Esophagus squamous epithelium (tissue), 5 donors: ENCODE measurements at regions not wholly inside any gene's neighbourhood (a gene's known extent, or its start where the extent isn't known, plus 50 kb on each side); places are given as distances from the start of the nearest gene placed in this dataset.

Source experiments
- DNase-seq: peaks from one replicate; lab custom pipeline; 2025; lab: John Stamatoyannopoulos, UW
- H3K27ac ChIP-seq, 4 donors: fragments of 200-600 bp; sonication (generic); one replicate each; pipeline ENCODE4 v1.5.1; 2016 to 2019; ENCODE audit warnings: mild to moderate bottlenecking in 1 of 4
- H3K27me3 ChIP-seq, 4 donors: fragments of 200-600 bp; sonication (generic); 1 replicate in 3 of 4; 2 replicates in 1 of 4; pipeline versions ENCODE4 v1.5.1 to v1.6.0; 2017 to 2021; ENCODE audit warnings: antibody characterized with exemption in 1 of 4
- H3K36me3 ChIP-seq, 3 donors: fragments of 200-600 bp; sonication (generic); one replicate each; pipeline ENCODE4 v1.5.1; 2016 to 2019
- H3K4me1 ChIP-seq, 3 donors: fragments of 200-600 bp; sonication (generic); one replicate each; pipeline ENCODE4 v1.5.1; 2017 to 2019
- H3K4me3 ChIP-seq, 4 donors: fragments of 200-600 bp; sonication (generic); 1 replicate in 3 of 4; 2 replicates in 1 of 4; pipeline ENCODE4 v1.5.1; 2016 to 2019; ENCODE audit warnings: mild to moderate bottlenecking in 2 of 4, moderate library complexity in 1 of 4
- H3K9me3 ChIP-seq, 3 donors: fragments of 200-600 bp; sonication (generic); one replicate each; pipeline ENCODE4 v1.5.1; 2016 to 2019
- POLR2A ChIP-seq, 4 donors: fragments of 450-650 bp; IDR thresholded peaks; one replicate each; pipeline ENCODE4 v1.6.1; 2017; ENCODE audit warnings: antibody characterized with exemption in 4 of 4, mild to moderate bottlenecking in 4 of 4, moderate library complexity in 3 of 4
- WGBS, 2 donors: methylation state at CpG; one replicate each; pipeline ENCODE4 v1.1.5; 2018; 5-methylcytosine and 5-hydroxymethylcytosine counted together
- intact Hi-C: fragments of 100-400 bp; cut with DNase I; formaldehyde crosslinking; loops from one replicate; pipeline ENCODE4 v1.15.0; 2022
- TF ChIP-seq, protein P1 (sequence below), 6 experiments: fragments of 450-650 bp in 4 of 6; fragments of 200-600 bp in 2 of 6; sonication (generic) in 2 of 6; IDR thresholded peaks; one replicate each; pipeline ENCODE4 v1.5.1; 2016 to 2019; ENCODE audit warnings: antibody characterized with exemption in 6 of 6, mild to moderate bottlenecking in 4 of 6, moderate library complexity in 4 of 6
- donor health status: DM: yes; HTN: yes; CAD: no.

DNA sequence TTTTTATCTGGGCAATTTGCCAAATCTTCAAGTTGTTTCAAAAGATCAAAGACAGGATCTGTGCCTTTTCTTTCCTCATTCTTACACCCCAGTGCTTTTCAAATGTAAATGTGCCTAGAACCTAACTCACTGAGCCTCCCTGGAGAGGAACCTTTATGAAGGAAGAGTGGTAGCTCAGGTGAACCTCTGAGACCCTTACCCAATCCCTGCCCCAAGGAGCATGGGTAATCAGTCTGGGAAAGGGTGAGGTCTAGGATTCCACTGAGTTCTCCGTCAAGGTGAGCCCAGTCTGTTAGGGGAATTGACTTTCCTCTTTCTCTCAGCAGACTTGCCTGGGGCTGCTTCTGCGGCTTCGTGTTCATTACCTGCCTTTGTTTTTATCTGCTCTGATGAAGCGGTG, 88.1 kb upstream of the MAP4K4 start:
- H3K27ac ChIP-seq = no peak overlapping the region
- intact Hi-C loops = no loop called here
- WGBS, 2 donors = 68 to 90% methylated on average over 4 of the region's 4 CpGs

DNA sequence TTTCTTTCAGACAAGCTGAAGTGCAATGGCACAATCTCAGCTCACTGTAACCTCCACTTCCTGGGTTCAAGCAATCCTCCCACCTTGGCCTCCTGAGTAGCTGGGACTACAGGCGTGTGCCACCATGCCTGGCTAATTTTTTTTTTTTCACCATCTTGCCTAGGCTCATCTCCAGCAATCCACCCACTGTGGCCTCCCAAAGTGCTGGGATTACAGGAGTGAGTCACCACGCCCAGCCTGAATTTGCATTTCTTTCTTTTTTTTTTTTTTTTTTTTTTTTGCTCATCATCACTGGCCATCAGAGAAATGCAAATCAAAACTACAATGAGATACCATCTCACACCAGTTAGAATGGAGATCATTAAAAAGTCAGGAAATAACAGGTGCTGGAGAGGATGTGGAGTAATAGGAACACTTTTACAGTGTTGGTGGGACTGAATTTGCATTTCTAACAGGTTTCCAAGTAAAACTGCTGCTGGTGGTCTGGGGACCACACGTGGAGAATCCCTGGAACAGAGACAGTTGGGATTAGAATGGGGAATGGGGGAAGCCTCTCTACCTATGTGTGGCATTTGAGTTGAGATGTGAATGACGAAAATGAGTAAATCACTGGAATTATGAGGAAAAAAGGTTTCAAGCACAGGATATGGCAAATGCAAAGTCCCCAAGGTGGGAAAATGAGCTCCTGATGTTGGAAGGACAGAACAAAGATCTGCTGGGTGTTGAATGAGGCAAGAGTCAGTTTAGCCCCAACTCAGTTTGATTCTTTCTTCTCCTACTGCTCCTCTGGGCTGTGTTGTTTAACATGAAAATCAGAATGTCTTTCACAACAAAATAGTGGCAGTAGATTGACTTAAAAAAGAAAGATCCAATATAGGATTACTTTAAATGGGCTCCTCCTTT, 88.8 kb upstream of the MAP4K4 start:
- H3K4me3 ChIP-seq = no peak overlapping the region
- DNase-seq = no peak
- no peak overlapping the region for H3K27ac ChIP-seq
- TF ChIP-seq, protein P1, sequence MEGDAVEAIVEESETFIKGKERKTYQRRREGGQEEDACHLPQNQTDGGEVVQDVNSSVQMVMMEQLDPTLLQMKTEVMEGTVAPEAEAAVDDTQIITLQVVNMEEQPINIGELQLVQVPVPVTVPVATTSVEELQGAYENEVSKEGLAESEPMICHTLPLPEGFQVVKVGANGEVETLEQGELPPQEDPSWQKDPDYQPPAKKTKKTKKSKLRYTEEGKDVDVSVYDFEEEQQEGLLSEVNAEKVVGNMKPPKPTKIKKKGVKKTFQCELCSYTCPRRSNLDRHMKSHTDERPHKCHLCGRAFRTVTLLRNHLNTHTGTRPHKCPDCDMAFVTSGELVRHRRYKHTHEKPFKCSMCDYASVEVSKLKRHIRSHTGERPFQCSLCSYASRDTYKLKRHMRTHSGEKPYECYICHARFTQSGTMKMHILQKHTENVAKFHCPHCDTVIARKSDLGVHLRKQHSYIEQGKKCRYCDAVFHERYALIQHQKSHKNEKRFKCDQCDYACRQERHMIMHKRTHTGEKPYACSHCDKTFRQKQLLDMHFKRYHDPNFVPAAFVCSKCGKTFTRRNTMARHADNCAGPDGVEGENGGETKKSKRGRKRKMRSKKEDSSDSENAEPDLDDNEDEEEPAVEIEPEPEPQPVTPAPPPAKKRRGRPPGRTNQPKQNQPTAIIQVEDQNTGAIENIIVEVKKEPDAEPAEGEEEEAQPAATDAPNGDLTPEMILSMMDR (IDR thresholded peaks at IDR 0.05) = no peak
- TF ChIP-seq POLR2A (IDR thresholded peaks at IDR 0.05) = no peak
- no peaks in the 10 kb centered on the region for H3K9me3 ChIP-seq
- H3K4me1 ChIP-seq = no peaks in the 10 kb centered on the region
- intact Hi-C loops = no loop called here
- H3K36me3 ChIP-seq = no peaks in the 10 kb centered on the region
- no peaks in the 10 kb centered on the region for H3K27me3 ChIP-seq
- WGBS, 2 donors = 53 to 72% methylated on average over 4 of the region's 4 CpGs

More for the DNA sequence above, 88.1 kb upstream of the MAP4K4 start:
- Histone ChIP-seq H3K36me3 (no peaks in the 10 kb centered on the region), H3K4me3 (no peak overlapping the region), H3K9me3 (no peaks in the 10 kb centered on the region), H3K4me1 (no peaks in the 10 kb centered on the region), H3K27me3 (no peaks in the 10 kb centered on the region)
- DNase-seq = no peak
- TF ChIP-seq, protein P1 (IDR thresholded peaks at IDR 0.05) = no peak
- TF ChIP-seq POLR2A (IDR thresholded peaks at IDR 0.05) = no peak

DNA sequence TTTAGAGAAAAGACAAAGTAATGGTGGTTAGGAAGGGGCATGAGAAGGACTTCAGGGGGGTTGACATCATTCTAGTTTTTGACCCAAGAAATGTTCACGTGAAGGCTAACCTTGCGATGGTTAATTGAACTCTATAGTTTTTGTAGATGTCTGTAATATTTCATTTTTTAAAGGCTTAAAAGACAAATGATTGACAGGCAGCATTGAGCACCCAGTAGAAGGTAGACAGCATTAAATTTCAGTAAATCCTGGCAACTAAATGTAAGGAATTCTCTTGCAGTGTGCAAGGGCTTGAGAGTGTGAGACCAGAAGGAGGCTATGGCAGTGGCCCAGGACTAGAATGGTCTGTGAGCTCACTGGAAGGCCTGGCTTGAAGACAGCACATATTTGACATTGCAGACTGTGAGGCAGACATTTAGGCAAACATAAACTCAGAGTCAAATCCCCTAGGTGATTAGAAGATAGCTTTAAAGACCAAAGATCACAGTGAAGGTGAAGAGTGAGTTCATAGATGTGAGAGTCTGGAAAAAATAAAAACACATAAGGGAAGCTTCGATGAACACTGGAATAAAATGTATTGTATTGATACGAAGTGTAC, 100.1 kb upstream of the MAP4K4 start:
- Histone ChIP-seq H3K9me3 (no peaks in the 10 kb centered on the region), H3K27ac (no peak overlapping the region), H3K4me1 (no peaks in the 10 kb centered on the region), H3K27me3 (no peaks in the 10 kb centered on the region), H3K36me3 (no peaks in the 10 kb centered on the region), H3K4me3 (no peak overlapping the region)
- DNase-seq = no peak
- TF ChIP-seq, protein P1 (IDR thresholded peaks at IDR 0.05) = no peak
- no peak for TF ChIP-seq POLR2A (IDR thresholded peaks at IDR 0.05)
- intact Hi-C loops = no loop called here
- 82 to 90% methylated on average over 4 of the region's 4 CpGs for WGBS, 2 donors

DNA sequence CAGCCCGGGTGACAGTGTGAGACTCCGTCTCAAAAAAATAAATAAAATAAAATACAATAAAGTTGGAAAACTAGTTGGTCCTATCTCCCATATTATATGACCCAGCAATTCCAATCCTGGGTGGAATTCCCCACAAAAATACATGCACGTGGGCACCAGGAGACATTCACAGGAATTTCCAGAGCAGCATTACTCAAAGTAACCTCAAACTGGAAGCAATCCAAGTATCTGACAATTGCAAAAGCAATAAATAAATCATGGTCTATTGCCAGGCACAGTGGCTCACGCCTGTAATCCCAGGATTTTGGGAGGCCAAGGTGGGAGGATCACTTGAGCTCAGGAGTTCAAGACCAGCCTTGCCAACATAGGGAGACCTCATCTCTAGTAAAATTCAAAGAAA, 101.2 kb upstream of the MAP4K4 start:
- Histone ChIP-seq H3K27me3 (no peaks in the 10 kb centered on the region), H3K36me3 (no peaks in the 10 kb centered on the region), H3K4me1 (no peaks in the 10 kb centered on the region), H3K27ac (no peak overlapping the region), H3K9me3 (no peaks in the 10 kb centered on the region), H3K4me3 (no peak overlapping the region)
- intact Hi-C loops = no loop called here
- WGBS, 2 donors = 61 to 67% methylated on average over 4 of the region's 4 CpGs
- TF ChIP-seq, protein P1 (IDR thresholded peaks at IDR 0.05) = no peak
- TF ChIP-seq POLR2A (IDR thresholded peaks at IDR 0.05) = no peak
- no peak for DNase-seq

DNA sequence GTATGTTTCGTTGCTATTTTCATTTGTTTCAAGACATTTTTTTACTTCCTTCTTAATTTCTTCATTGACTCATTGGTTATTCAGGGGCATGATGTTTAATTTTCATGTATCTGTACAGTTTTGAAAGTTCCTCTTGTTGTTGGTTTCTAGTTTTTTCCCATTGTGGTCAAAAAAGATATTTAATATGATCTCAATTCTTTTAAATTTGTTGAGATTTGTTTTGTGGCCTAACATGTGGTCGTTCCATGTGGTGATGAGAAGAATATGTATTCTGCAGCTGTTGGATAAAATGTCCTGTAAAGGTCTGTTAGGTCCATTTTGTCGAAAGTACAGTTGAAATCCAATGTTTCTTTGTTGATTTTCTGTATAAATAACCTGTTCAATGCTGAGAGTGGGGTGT, 110.3 kb upstream of the MAP4K4 start:
- TF ChIP-seq, protein P1 (IDR thresholded peaks at IDR 0.05) = no peak
- TF ChIP-seq POLR2A (IDR thresholded peaks at IDR 0.05) = no peak
- no peak overlapping the region for H3K4me3 ChIP-seq
- intact Hi-C loops = no loop called here
- no peaks in the 10 kb centered on the region for H3K4me1 ChIP-seq
- DNase-seq = no peak
- H3K36me3 ChIP-seq = no peaks in the 10 kb centered on the region
- WGBS, 2 donors = 59 to 81% methylated on average over 3 of the region's 3 CpGs
- H3K27me3 ChIP-seq = no peaks in the 10 kb centered on the region
- H3K9me3 ChIP-seq = peaks cover 0 to 4% (median 0%) of the 10 kb centered on the region in 3 donors
- no peak overlapping the region for H3K27ac ChIP-seq
